ENCODE measurements at regions not wholly inside any gene's neighbourhood (a gene's known extent, or its start where the extent isn't known, plus 50 kb on each side); places are given as distances from the start of the nearest gene placed in this dataset.

DNA sequence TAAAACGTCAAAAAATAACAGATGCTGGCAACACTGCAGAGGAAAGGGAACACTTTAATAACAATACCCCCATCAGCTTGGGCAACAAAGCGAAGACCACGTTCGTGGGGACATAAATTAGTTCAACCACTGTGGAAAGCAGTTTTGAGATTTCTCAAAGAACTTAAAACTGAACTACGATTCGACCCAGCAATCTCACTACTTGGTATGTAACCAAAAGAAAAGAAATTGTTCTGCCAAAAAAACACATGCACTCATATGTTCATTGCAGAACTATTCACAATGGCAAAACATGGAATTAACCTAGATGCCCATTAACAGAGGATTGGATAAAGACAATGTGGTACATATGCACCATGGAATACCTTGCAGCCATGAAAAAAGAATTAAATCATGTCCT is 81.2 kb upstream of the RAP1B start:
- TF ChIP-seq POLR2A (IDR thresholded peaks at IDR 0.05; ENCODE audit: low read depth) (no peak), POLR2AphosphoS5 (IDR thresholded peaks at IDR 0.05) (no peak), EP300 (IDR thresholded peaks at IDR 0.05) (no peak)
- TF ChIP-seq, protein P1, sequence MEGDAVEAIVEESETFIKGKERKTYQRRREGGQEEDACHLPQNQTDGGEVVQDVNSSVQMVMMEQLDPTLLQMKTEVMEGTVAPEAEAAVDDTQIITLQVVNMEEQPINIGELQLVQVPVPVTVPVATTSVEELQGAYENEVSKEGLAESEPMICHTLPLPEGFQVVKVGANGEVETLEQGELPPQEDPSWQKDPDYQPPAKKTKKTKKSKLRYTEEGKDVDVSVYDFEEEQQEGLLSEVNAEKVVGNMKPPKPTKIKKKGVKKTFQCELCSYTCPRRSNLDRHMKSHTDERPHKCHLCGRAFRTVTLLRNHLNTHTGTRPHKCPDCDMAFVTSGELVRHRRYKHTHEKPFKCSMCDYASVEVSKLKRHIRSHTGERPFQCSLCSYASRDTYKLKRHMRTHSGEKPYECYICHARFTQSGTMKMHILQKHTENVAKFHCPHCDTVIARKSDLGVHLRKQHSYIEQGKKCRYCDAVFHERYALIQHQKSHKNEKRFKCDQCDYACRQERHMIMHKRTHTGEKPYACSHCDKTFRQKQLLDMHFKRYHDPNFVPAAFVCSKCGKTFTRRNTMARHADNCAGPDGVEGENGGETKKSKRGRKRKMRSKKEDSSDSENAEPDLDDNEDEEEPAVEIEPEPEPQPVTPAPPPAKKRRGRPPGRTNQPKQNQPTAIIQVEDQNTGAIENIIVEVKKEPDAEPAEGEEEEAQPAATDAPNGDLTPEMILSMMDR (IDR thresholded peaks at IDR 0.05), result no peak
